ENCODE measurements at regions not wholly inside any gene's neighbourhood (a gene's known extent, or its start where the extent isn't known, plus 50 kb on each side); places are given as distances from the start of the nearest gene placed in this dataset.

GRCh38 chr3:73723596-73723995, 98.9 kb upstream of the PDZRN3 start:
- TF ChIP-seq CTCF (conservative IDR thresholded peaks at IDR 0.05) = no peak
- no peak for TF ChIP-seq EZH2 (IDR thresholded peaks at IDR 0.05; ENCODE audit: low read depth)

All from PC-9 (cell line).